ENCODE measurements at regions not wholly inside any gene's neighbourhood (a gene's known extent, or its start where the extent isn't known, plus 50 kb on each side); places are given as distances from the start of the nearest gene placed in this dataset.

GRCh38 chr22:27219036-27219435, 561.6 kb downstream of the MIAT start:
- TF ChIP-seq CTCF (IDR thresholded peaks at IDR 0.05; ENCODE audit: insufficient read depth, low read depth, low read length) (no peak), EZH2 (IDR thresholded peaks at IDR 0.05; ENCODE audit: insufficient read depth, low read length) (no peak)

Data from astrocyte (in vitro differentiated cells and primary cell).